Spleen (tissue), 11 donors: ENCODE measurements at regions not wholly inside any gene's neighbourhood (a gene's known extent, or its start where the extent isn't known, plus 50 kb on each side); places are given as distances from the start of the nearest gene placed in this dataset.

Experiments used
- DNase-seq: peaks from one replicate; pipeline ENCODE4 v3.0.0-alpha.2; 2020
- H3K27ac ChIP-seq, 8 donors: fragments of 200-600 bp; sonication (generic) in 7 of 8; 1 replicate in 4 of 8; 2 replicates in 4 of 8; pipeline versions ENCODE4 v1.5.0 to v1.8.0; 2016 to 2021; ENCODE audit warnings: inconsistent platforms in 4 of 8, mild to moderate bottlenecking in 4 of 8, moderate library complexity in 1 of 8
- H3K27me3 ChIP-seq, 7 donors: fragments of 200-600 bp; sonication (generic) in 6 of 7; replicated peaks in 1 of 7; 1 replicate in 4 of 7; 2 replicates in 3 of 7; pipeline versions ENCODE4 v1.5.0 to v1.8.0; 2016 to 2021; ENCODE audit warnings: inconsistent platforms in 3 of 7, mild to moderate bottlenecking in 1 of 7
- H3K36me3 ChIP-seq, 6 donors: fragments of 200-600 bp; sonication (generic) in 5 of 6; 1 replicate in 4 of 6; 2 replicates in 2 of 6; pipeline versions ENCODE4 v1.5.0 to v1.8.0; 2016 to 2021; ENCODE audit warnings: inconsistent platforms in 2 of 6
- H3K4me1 ChIP-seq, 6 donors: fragments of 200-600 bp; sonication (generic) in 5 of 6; 1 replicate in 3 of 6; 2 replicates in 3 of 6; pipeline versions ENCODE4 v1.5.0 to v1.8.0; 2016 to 2021; ENCODE audit warnings: inconsistent platforms in 3 of 6
- H3K4me3 ChIP-seq, 8 donors: fragments of 200-600 bp; sonication (generic) in 7 of 8; 1 replicate in 4 of 8; 2 replicates in 4 of 8; pipeline versions ENCODE4 v1.5.0 to v1.8.0; 2016 to 2021; ENCODE audit warnings: inconsistent platforms in 4 of 8, mild to moderate bottlenecking in 4 of 8, moderate library complexity in 2 of 8
- H3K9me3 ChIP-seq, 8 donors: fragments of 200-600 bp; sonication (generic) in 7 of 8; 1 replicate in 4 of 8; 2 replicates in 4 of 8; pipeline versions ENCODE4 v1.5.0 to v1.8.0; 2016 to 2021; ENCODE audit warnings: inconsistent platforms in 4 of 8
- POLR2A ChIP-seq, 3 donors: fragments of 450-650 bp; IDR thresholded peaks; one replicate each; pipeline ENCODE4 v1.5.1; 2017; ENCODE audit warnings: antibody characterized with exemption in 3 of 3, mild to moderate bottlenecking in 1 of 3
- POLR2AphosphoS5 ChIP-seq, 3 donors: sonication (generic); formaldehyde crosslinking; IDR thresholded peaks; one replicate each; pipeline ENCODE4 v1.5.1; 2017; ENCODE audit warnings: antibody characterized with exemption in 3 of 3
- WGBS, 5 donors: extraction: QIAGEN DNeasy Blood & Tissue Kit in 3 of 5; methylation state at CpG; one replicate each; pipeline versions ENCODE4 v1.1.5 to v1.1.7; 2013 to 2018; 5-methylcytosine and 5-hydroxymethylcytosine counted together
- intact Hi-C: fragments of 100-400 bp; cut with DNase I; formaldehyde crosslinking; loops from one replicate; pipeline ENCODE4 v1.15.0; 2023; ENCODE audit warnings: low total_unique reads
- TF ChIP-seq, protein P1 (sequence below), 11 experiments: fragments of 200-600 bp in 7 of 11; fragments of 450-650 bp in 4 of 11; sonication (generic) in 4 of 11; IDR thresholded peaks in 8 of 11; conservative IDR thresholded peaks in 3 of 11; 1 replicate in 7 of 11; 2 replicates in 4 of 11; pipeline versions ENCODE4 v1.4.0 to v1.8.0; 2016 to 2021; ENCODE audit warnings: antibody characterized with exemption in 11 of 11, inconsistent platforms in 4 of 11, mild to moderate bottlenecking in 1 of 11
- donor health status: healthy with polysubstance abuse.
- donor health status: DM: no; HTN: no; CAD: no; lungs with moderate emphysema.
- donor health status: DM: no; HTN: no; CAD: no.
- donor health status: Bipolar disorder and iron deficiency.
- donor health status: healthy.
- donor health status: DM: no; HTN: no; CAD: no.
- donor health status: DM: yes; HTN: yes; CAD: no.

GRCh38 chr14:100955201-100955600 is 51.7 kb upstream of the RTL1 start:
- intact Hi-C loops, result no loop called here

DNA sequence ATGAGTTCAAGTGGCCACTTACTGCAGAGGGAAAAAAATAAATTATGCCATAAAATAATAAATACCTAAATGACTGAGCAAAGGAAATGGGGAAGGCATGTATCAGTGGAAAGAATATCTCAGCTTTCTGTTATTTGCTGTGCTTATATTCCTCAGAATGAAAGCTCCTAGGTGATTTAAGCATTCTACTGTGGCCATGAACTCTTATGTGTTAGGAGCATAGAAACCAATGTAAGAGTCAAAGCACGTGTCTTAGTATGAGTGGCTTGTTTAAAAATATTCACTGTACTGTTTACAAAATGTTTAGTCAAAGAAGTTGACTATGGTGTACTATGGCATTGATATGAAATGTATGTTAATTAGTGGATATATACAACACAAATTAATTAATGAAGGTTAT is 59.0 kb upstream of the RTL1 start:
- intact Hi-C loops, result no loop called here
- Histone ChIP-seq H3K4me1 (no peaks in the 10 kb centered on the region), H3K36me3 (no peaks in the 10 kb centered on the region), H3K4me3 (no peak overlapping the region), H3K27ac (no peak overlapping the region), H3K27me3 (peaks cover 0 to 10% (median 0%) of the 10 kb centered on the region in 7 donors), H3K9me3 (no peaks in the 10 kb centered on the region)
- TF ChIP-seq POLR2A (IDR thresholded peaks at IDR 0.05), result no peak
- TF ChIP-seq POLR2AphosphoS5 (IDR thresholded peaks at IDR 0.05), result no peak
- TF ChIP-seq, protein P1, sequence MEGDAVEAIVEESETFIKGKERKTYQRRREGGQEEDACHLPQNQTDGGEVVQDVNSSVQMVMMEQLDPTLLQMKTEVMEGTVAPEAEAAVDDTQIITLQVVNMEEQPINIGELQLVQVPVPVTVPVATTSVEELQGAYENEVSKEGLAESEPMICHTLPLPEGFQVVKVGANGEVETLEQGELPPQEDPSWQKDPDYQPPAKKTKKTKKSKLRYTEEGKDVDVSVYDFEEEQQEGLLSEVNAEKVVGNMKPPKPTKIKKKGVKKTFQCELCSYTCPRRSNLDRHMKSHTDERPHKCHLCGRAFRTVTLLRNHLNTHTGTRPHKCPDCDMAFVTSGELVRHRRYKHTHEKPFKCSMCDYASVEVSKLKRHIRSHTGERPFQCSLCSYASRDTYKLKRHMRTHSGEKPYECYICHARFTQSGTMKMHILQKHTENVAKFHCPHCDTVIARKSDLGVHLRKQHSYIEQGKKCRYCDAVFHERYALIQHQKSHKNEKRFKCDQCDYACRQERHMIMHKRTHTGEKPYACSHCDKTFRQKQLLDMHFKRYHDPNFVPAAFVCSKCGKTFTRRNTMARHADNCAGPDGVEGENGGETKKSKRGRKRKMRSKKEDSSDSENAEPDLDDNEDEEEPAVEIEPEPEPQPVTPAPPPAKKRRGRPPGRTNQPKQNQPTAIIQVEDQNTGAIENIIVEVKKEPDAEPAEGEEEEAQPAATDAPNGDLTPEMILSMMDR (IDR thresholded peaks at IDR 0.05 in 8 of 11, conservative IDR thresholded peaks at IDR 0.05 in 3 of 11), result no peak
- WGBS, 5 donors, result 0 to 55% (median 31%) methylated on average over 1 of the region's 1 CpG
- no peak for DNase-seq

More at GRCh38 chr14:100955201-100955600, 51.7 kb upstream of the RTL1 start:
- WGBS, 5 donors, result 63 to 85% (median 75%) methylated on average over 2 of the region's 2 CpGs
- DNase-seq, result no peak
- TF ChIP-seq POLR2AphosphoS5 (IDR thresholded peaks at IDR 0.05) (no peak), POLR2A (IDR thresholded peaks at IDR 0.05) (no peak)
- TF ChIP-seq, protein P1 (IDR thresholded peaks at IDR 0.05 in 8 of 11, conservative IDR thresholded peaks at IDR 0.05 in 3 of 11), result no peak
- no peaks in the 10 kb centered on the region for H3K4me1 ChIP-seq
- no peaks in the 10 kb centered on the region for H3K27me3 ChIP-seq
- no peaks in the 10 kb centered on the region for H3K9me3 ChIP-seq
- no peak overlapping the region for H3K4me3 ChIP-seq
- no peaks in the 10 kb centered on the region for H3K36me3 ChIP-seq
- no peak overlapping the region for H3K27ac ChIP-seq

- Histone ChIP-seq H3K27me3 (peaks cover 0 to 9% (median 0%) of the 10 kb centered on the region in 7 donors), H3K36me3 (no peaks in the 10 kb centered on the region), H3K4me3 (no peak overlapping the region), H3K4me1 (no peaks in the 10 kb centered on the region), H3K27ac (no peak overlapping the region), H3K9me3 (no peaks in the 10 kb centered on the region)
- no peak for DNase-seq
- intact Hi-C loops, result no loop called here
- TF ChIP-seq POLR2AphosphoS5 (IDR thresholded peaks at IDR 0.05) (no peak), POLR2A (IDR thresholded peaks at IDR 0.05) (no peak)
- TF ChIP-seq, protein P1 (IDR thresholded peaks at IDR 0.05 in 8 of 11, conservative IDR thresholded peaks at IDR 0.05 in 3 of 11), result no peak
- WGBS, 5 donors, result 86 to 94% (median 90%) methylated on average over 8 of the region's 8 CpGs
Measured at GRCh38 chr14:100965296-100965695, 61.8 kb upstream of the RTL1 start.

- H3K4me3 ChIP-seq, result no peak overlapping the region
- no peaks in the 10 kb centered on the region for H3K27me3 ChIP-seq
- no peak for DNase-seq
- intact Hi-C loops, result no loop called here
- no peaks in the 10 kb centered on the region for H3K9me3 ChIP-seq
- no peaks in the 10 kb centered on the region for H3K36me3 ChIP-seq
- H3K27ac ChIP-seq, result no peak overlapping the region
- 73 to 89% (median 79%) methylated on average over 3 of the region's 3 CpGs for WGBS, 5 donors
- TF ChIP-seq, protein P1 (IDR thresholded peaks at IDR 0.05 in 8 of 11, conservative IDR thresholded peaks at IDR 0.05 in 3 of 11), result no peak
- TF ChIP-seq POLR2A (IDR thresholded peaks at IDR 0.05), result no peak
- TF ChIP-seq POLR2AphosphoS5 (IDR thresholded peaks at IDR 0.05), result no peak
- no peaks in the 10 kb centered on the region for H3K4me1 ChIP-seq
Measured at GRCh38 chr14:100967178-100967577, 63.7 kb upstream of the RTL1 start.
